Loucy (cell line): ENCODE measurements at regions not wholly inside any gene's neighbourhood (a gene's known extent, or its start where the extent isn't known, plus 50 kb on each side); places are given as distances from the start of the nearest gene placed in this dataset.

Source experiments
- H2AFZ ChIP-seq: fragments of 200-600 bp; sonication (generic); 2 replicates; pipeline ENCODE4 v1.6.0; 2016; ENCODE audit warnings: antibody characterized with exemption, mild to moderate bottlenecking, low read length, moderate library complexity
- H3F3A ChIP-seq: fragments of 200-600 bp; 2 replicates; pipeline ENCODE4 v1.6.0; 2016; ENCODE audit warnings: antibody characterized with exemption, low read depth, mild to moderate bottlenecking
- H3K27me3 ChIP-seq: fragments of 200-600 bp; sonication (generic); 2 replicates; pipeline ENCODE4 v1.6.1; 2014; ENCODE audit warnings: low read length, mild to moderate bottlenecking; ENCODE audit not compliant: insufficient read depth, poor library complexity, severe bottlenecking
- H3K36me3 ChIP-seq: fragments of 200-600 bp; sonication (generic); 2 replicates; pipeline ENCODE4 v1.6.1; 2016; ENCODE audit warnings: low read length; ENCODE audit not compliant: insufficient read depth
- H3K4me1 ChIP-seq: fragments of 200-600 bp; sonication (generic); 2 replicates; pipeline ENCODE4 v1.5.1; 2014; ENCODE audit warnings: low read length, mild to moderate bottlenecking; ENCODE audit not compliant: insufficient read depth, poor library complexity, severe bottlenecking
- H3K4me2 ChIP-seq: fragments of 200-600 bp; sonication (generic); 2 replicates; pipeline ENCODE4 v1.6.0; 2014; ENCODE audit warnings: antibody characterized with exemption, low read length, low read depth, mild to moderate bottlenecking; ENCODE audit not compliant: poor library complexity, severe bottlenecking
- H3K4me3 ChIP-seq: fragments of 200-600 bp; sonication (generic); 2 replicates; pipeline ENCODE4 v1.5.1; 2014; ENCODE audit warnings: low read length, mild to moderate bottlenecking, mixed read lengths; ENCODE audit not compliant: poor library complexity, severe bottlenecking
- H3K79me2 ChIP-seq: fragments of 200-600 bp; sonication (generic); 2 replicates; pipeline ENCODE4 v1.6.1; 2014; ENCODE audit warnings: low read length; ENCODE audit not compliant: insufficient read depth
- H3K9ac ChIP-seq: fragments of 200-600 bp; sonication (generic); 2 replicates; pipeline ENCODE4 v1.6.0; 2014; ENCODE audit warnings: mild to moderate bottlenecking, low read depth, low read length, moderate library complexity; ENCODE audit not compliant: poor library complexity, severe bottlenecking
- H3K9me2 ChIP-seq: fragments of 200-600 bp; sonication (generic); replicated peaks from 2 replicates; pipeline ENCODE4 v1.6.1; 2016; ENCODE audit warnings: low read depth, low read length, mixed read lengths
- H3K9me3 ChIP-seq: fragments of 200-600 bp; sonication (generic); 2 replicates; pipeline ENCODE4 v1.6.1; 2014; ENCODE audit warnings: mild to moderate bottlenecking, antibody characterized with exemption, low read length, low read depth; ENCODE audit not compliant: insufficient read depth
- H4K20me1 ChIP-seq: fragments of 200-600 bp; sonication (generic); 2 replicates; pipeline ENCODE4 v1.6.0; 2014; ENCODE audit warnings: antibody characterized with exemption, low read length, mild to moderate bottlenecking; ENCODE audit not compliant: insufficient read depth, poor library complexity, severe bottlenecking
- CTCF ChIP-seq: fragments of 200-600 bp; sonication (generic); conservative IDR thresholded peaks from 2 replicates; pipeline ENCODE4 v1.5.1; 2014; ENCODE audit warnings: mild to moderate bottlenecking, antibody characterized with exemption, low read length
- EZH2phosphoT487 ChIP-seq: fragments of 200-600 bp; IDR thresholded peaks from 2 replicates; pipeline ENCODE4 v1.6.1; 2018; ENCODE audit warnings: antibody characterized with exemption, mild to moderate bottlenecking, moderate library complexity, borderline replicate concordance

DNA sequence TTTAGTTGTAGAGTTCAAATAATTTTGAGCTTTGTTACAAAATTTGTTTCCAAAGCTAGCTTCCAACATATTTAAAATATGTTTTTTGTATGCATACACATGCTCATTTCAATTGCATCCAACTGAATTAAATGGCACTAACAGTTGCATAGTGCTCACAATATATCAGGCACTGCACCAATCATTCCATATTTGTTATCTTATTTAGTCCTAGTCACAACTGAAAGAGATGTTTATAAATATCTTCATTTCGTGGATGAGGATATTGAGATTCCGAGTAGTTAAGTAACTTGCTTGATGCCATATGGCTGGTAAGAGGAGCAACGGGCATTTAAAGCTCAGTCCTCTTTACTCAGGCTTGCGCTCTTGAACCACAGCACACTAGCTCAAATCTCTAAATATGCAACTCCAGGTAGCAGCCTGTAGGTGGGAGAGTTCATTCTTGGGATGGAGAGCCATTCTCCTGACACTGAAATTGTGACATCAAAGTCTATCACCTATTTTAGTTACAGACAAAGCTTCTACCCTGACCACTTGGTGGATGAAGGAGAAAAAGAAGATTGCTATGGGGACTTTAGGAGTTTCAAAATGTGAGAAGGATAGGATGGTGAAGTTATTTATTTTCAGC lies 118.0 kb upstream of the CA10 start:
- no peak overlapping the region for H3K4me2 ChIP-seq
- H3K27me3 ChIP-seq: no peaks in the 10 kb centered on the region
- no peak overlapping the region for H3K9ac ChIP-seq
- no peaks in the 10 kb centered on the region for H3K79me2 ChIP-seq
- no peaks in the 10 kb centered on the region for H3K4me1 ChIP-seq
- TF ChIP-seq CTCF (no peak), EZH2phosphoT487 (no peak)
- H2AFZ ChIP-seq: no peak overlapping the region
- no peaks in the 10 kb centered on the region for H3K9me3 ChIP-seq
- H3K9me2 ChIP-seq: no peaks in the 10 kb centered on the region
- H3F3A ChIP-seq: no peaks in the 10 kb centered on the region
- H3K4me3 ChIP-seq: no peak overlapping the region
- H3K36me3 ChIP-seq: no peaks in the 10 kb centered on the region
- no peaks in the 10 kb centered on the region for H4K20me1 ChIP-seq

DNA sequence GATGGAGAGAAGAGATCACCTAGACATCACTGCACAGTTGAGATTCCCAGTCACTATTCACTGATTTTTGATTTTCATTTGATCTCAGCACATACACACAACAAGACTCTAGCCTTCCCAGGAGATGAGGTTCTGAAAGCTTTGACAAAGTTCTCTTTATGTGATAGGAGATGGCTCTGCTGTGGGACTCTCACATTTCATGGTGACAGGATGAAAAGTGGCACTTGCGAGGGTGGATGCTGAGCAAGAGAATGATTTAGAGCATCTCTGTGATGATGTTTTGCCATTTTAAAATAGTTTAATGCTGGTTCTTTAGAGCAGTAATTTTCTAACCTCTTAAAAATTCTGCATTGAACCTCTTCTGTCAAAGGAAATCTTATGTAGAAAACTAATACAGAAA lies 113.3 kb upstream of the CA10 start:
- H3K4me2 ChIP-seq: no peak overlapping the region
- H3K36me3 ChIP-seq: no peaks in the 10 kb centered on the region
- H3K27me3 ChIP-seq: no peaks in the 10 kb centered on the region
- H3F3A ChIP-seq: no peaks in the 10 kb centered on the region
- no peaks in the 10 kb centered on the region for H3K9me2 ChIP-seq
- no peaks in the 10 kb centered on the region for H3K79me2 ChIP-seq
- H3K4me3 ChIP-seq: no peak overlapping the region
- H3K4me1 ChIP-seq: no peaks in the 10 kb centered on the region
- TF ChIP-seq CTCF (no peak), EZH2phosphoT487 (no peak)
- no peaks in the 10 kb centered on the region for H3K9me3 ChIP-seq
- H3K9ac ChIP-seq: no peak overlapping the region
- H4K20me1 ChIP-seq: no peaks in the 10 kb centered on the region
- no peak overlapping the region for H2AFZ ChIP-seq

GRCh38 chr17:52255347-52255746 lies 96.8 kb upstream of the CA10 start:
- no peak overlapping the region for H3K4me3 ChIP-seq
- H3K36me3 ChIP-seq: no peaks in the 10 kb centered on the region
- H3K27me3 ChIP-seq: no peaks in the 10 kb centered on the region
- H3K9me2 ChIP-seq: no peaks in the 10 kb centered on the region
- no peak overlapping the region for H3K9ac ChIP-seq
- no peak overlapping the region for H3K4me2 ChIP-seq
- no peaks in the 10 kb centered on the region for H4K20me1 ChIP-seq
- H3F3A ChIP-seq: no peaks in the 10 kb centered on the region
- H3K4me1 ChIP-seq: no peaks in the 10 kb centered on the region
- TF ChIP-seq EZH2phosphoT487 (no peak), CTCF (no peak)
- H3K79me2 ChIP-seq: no peaks in the 10 kb centered on the region
- H2AFZ ChIP-seq: no peak overlapping the region
- H3K9me3 ChIP-seq: no peaks in the 10 kb centered on the region
